Astrocyte (in vitro differentiated cells and primary cell): ENCODE measurements at regions not wholly inside any gene's neighbourhood (a gene's known extent, or its start where the extent isn't known, plus 50 kb on each side); places are given as distances from the start of the nearest gene placed in this dataset.

ENCODE experiments used
- DNase-seq: peaks from one replicate; pipeline ENCODE4 v3.0.0-alpha.2; 2010; ENCODE audit warnings: low read depth
- FAIRE-seq: peaks from 2 replicates; lab custom pipeline; 2011; peaks lifted over from hg19 to GRCh38; lab: Jason Lieb, UNC
- H2AFZ ChIP-seq: 2 replicates; pipeline ENCODE4 v1.6.0; 2012; ENCODE audit warnings: low read depth, low read length, inconsistent platforms
- H3K27ac ChIP-seq: 2 replicates; pipeline ENCODE4 v1.5.1; 2011; ENCODE audit warnings: low read depth, low read length, inconsistent platforms
- H3K27me3 ChIP-seq: 2 replicates; pipeline ENCODE4 v1.6.0; 2011; ENCODE audit warnings: low read length, inconsistent platforms; ENCODE audit not compliant: insufficient read depth
- H3K36me3 ChIP-seq: 2 replicates; pipeline ENCODE4 v1.5.1; 2011; ENCODE audit warnings: low read length, inconsistent platforms; ENCODE audit not compliant: insufficient read depth
- H3K4me1 ChIP-seq: 2 replicates; pipeline ENCODE4 v1.5.1; 2011; ENCODE audit warnings: low read length, inconsistent platforms; ENCODE audit not compliant: insufficient read depth
- H3K4me2 ChIP-seq: 2 replicates; pipeline ENCODE4 v1.6.0; 2012; ENCODE audit warnings: low read length, inconsistent platforms
- H3K4me3 ChIP-seq: 2 replicates; pipeline ENCODE4 v1.5.1; 2011; ENCODE audit warnings: low read depth, mild to moderate bottlenecking, low read length, inconsistent platforms; ENCODE audit not compliant: insufficient read depth
- H3K79me2 ChIP-seq: 2 replicates; pipeline ENCODE4 v1.6.0; 2012; ENCODE audit warnings: mild to moderate bottlenecking, low read length, inconsistent platforms; ENCODE audit not compliant: insufficient read depth
- H3K9ac ChIP-seq: 2 replicates; pipeline ENCODE4 v1.6.0; 2012; ENCODE audit warnings: mild to moderate bottlenecking, low read length, inconsistent platforms
- H3K9me3 ChIP-seq: 2 replicates; pipeline ENCODE4 v1.5.1; 2012; ENCODE audit warnings: low read depth, mild to moderate bottlenecking, low read length, inconsistent platforms; ENCODE audit not compliant: insufficient read depth
- H4K20me1 ChIP-seq: 2 replicates; pipeline ENCODE4 v1.6.0; 2012; ENCODE audit warnings: low read length, inconsistent platforms; ENCODE audit not compliant: insufficient read depth
- H3K27ac Mint-ChIP-seq: one replicate; pipeline ENCODE4 v1.8.0; 2021; ENCODE audit warnings: mild to moderate bottlenecking, mixed read lengths; ENCODE audit not compliant: unreplicated experiment
- H3K27me3 Mint-ChIP-seq: one replicate; pipeline ENCODE4 v1.8.0; 2021; ENCODE audit warnings: low read depth, mixed read lengths; ENCODE audit not compliant: unreplicated experiment
- H3K36me3 Mint-ChIP-seq: one replicate; pipeline ENCODE4 v1.8.0; 2021; ENCODE audit warnings: low read depth, mixed read lengths; ENCODE audit not compliant: unreplicated experiment
- H3K4me1 Mint-ChIP-seq: one replicate; pipeline ENCODE4 v1.8.0; 2021; ENCODE audit warnings: low read depth, mixed read lengths; ENCODE audit not compliant: unreplicated experiment
- H3K4me3 Mint-ChIP-seq: one replicate; pipeline ENCODE4 v1.8.0; 2021; ENCODE audit warnings: mild to moderate bottlenecking, moderate library complexity, mixed read lengths; ENCODE audit not compliant: unreplicated experiment
- H3K9me3 Mint-ChIP-seq: one replicate; pipeline ENCODE4 v1.8.0; 2021; ENCODE audit warnings: mild to moderate bottlenecking, mixed read lengths; ENCODE audit not compliant: unreplicated experiment
- CTCF ChIP-seq: IDR thresholded peaks from 2 replicates; pipeline ENCODE4 v1.5.1; 2011; ENCODE audit warnings: low read depth, mild to moderate bottlenecking, inconsistent platforms, low read length, moderate library complexity; ENCODE audit not compliant: insufficient read depth
- EZH2 ChIP-seq: IDR thresholded peaks from 2 replicates; pipeline ENCODE4 v1.6.1; 2012; ENCODE audit warnings: mild to moderate bottlenecking, low read length, inconsistent platforms; ENCODE audit not compliant: insufficient read depth

GRCh38 chr6:134821928-134822864 is 127.7 kb downstream of the ALDH8A1 start:
- no peak overlapping the region for H3K4me3 ChIP-seq
- no peaks in the 10 kb centered on the region for H3K36me3 ChIP-seq
- no peaks in the 10 kb centered on the region for H3K27me3 ChIP-seq
- Mint-ChIP-seq H3K4me3 (no peak overlapping the region), H3K9me3 (peaks cover 9% of the 10 kb centered on the region), H3K27ac (no peak overlapping the region), H3K4me1 (peaks cover 4% of the 10 kb centered on the region), H3K36me3 (no peaks in the 10 kb centered on the region), H3K27me3 (peaks cover 4% of the 10 kb centered on the region)
- no peak for TF ChIP-seq EZH2
- TF ChIP-seq CTCF: no peak
- H4K20me1 ChIP-seq: no peaks in the 10 kb centered on the region
- H3K9me3 ChIP-seq: peaks cover 4% of the 10 kb centered on the region
- H3K27ac ChIP-seq: no peak overlapping the region
- no peak overlapping the region for H2AFZ ChIP-seq
- no peak overlapping the region for H3K4me2 ChIP-seq
- H3K4me1 ChIP-seq: peaks cover 8% of the 10 kb centered on the region
- no peak overlapping the region for H3K9ac ChIP-seq
- no peaks in the 10 kb centered on the region for H3K79me2 ChIP-seq
- DNase-seq (no peak), FAIRE-seq (no peak)

- H3K4me3 ChIP-seq: no peak overlapping the region
- no peak for TF ChIP-seq EZH2
- TF ChIP-seq CTCF: no peak
- Mint-ChIP-seq H3K4me1 (peaks cover 2% of the 10 kb centered on the region), H3K4me3 (no peak overlapping the region), H3K27ac (no peak overlapping the region), H3K9me3 (peaks cover 6% of the 10 kb centered on the region), H3K27me3 (peaks cover 4% of the 10 kb centered on the region), H3K36me3 (no peaks in the 10 kb centered on the region)
- H3K27me3 ChIP-seq: no peaks in the 10 kb centered on the region
- no peaks in the 10 kb centered on the region for H3K79me2 ChIP-seq
- no peak overlapping the region for H3K4me2 ChIP-seq
- H4K20me1 ChIP-seq: no peaks in the 10 kb centered on the region
- H3K36me3 ChIP-seq: no peaks in the 10 kb centered on the region
- no peak overlapping the region for H3K9ac ChIP-seq
- H3K4me1 ChIP-seq: peaks cover 10% of the 10 kb centered on the region
- H2AFZ ChIP-seq: no peak overlapping the region
- H3K27ac ChIP-seq: no peak overlapping the region
- H3K9me3 ChIP-seq: peaks cover 4% of the 10 kb centered on the region
- FAIRE-seq: no peak
- DNase-seq: no peak
Measured at GRCh38 chr6:134821397-134821796, 128.5 kb downstream of the ALDH8A1 start.
